BLaER1 (cell line): ENCODE measurements at regions not wholly inside any gene's neighbourhood (a gene's known extent, or its start where the extent isn't known, plus 50 kb on each side); places are given as distances from the start of the nearest gene placed in this dataset.
A peak's percentile ranks its signal among the peaks of the same experiment; 100 is the strongest.
"Not testable (repeated sequence)": the region's sequence is repeated elsewhere in the genome, so short reads cannot be mapped to it uniquely, and the experiment has no call there.

Source experiments
- H3K27ac ChIP-seq: shearing (Covaris generic); formaldehyde crosslinking; 2 replicates; pipeline ENCODE4 v1.8.1; 2022
- H3K27me3 ChIP-seq: shearing (Covaris generic); formaldehyde crosslinking; 2 replicates; pipeline ENCODE4 v1.8.1; 2022
- H3K36me3 ChIP-seq: shearing (Covaris generic); formaldehyde crosslinking; 2 replicates; pipeline ENCODE4 v1.8.1; 2022
- H3K4me1 ChIP-seq: shearing (Covaris generic); formaldehyde crosslinking; 2 replicates; pipeline ENCODE4 v1.8.1; 2022
- H3K4me2 ChIP-seq: shearing (Covaris generic); formaldehyde crosslinking; 2 replicates; pipeline ENCODE4 v1.8.1; 2022
- H3K4me3 ChIP-seq: shearing (Covaris generic); formaldehyde crosslinking; 2 replicates; pipeline ENCODE4 v1.8.1; 2022
- H3K9ac ChIP-seq: shearing (Covaris generic); formaldehyde crosslinking; 2 replicates; pipeline ENCODE4 v1.8.1; 2022
- H3K9me3 ChIP-seq: shearing (Covaris generic); formaldehyde crosslinking; 2 replicates; pipeline ENCODE4 v1.8.1; 2022
- H4K20me1 ChIP-seq: shearing (Covaris generic); formaldehyde crosslinking; 2 replicates; pipeline ENCODE4 v1.8.1; 2022
- Cebpa-rat ChIP-seq: shearing (Covaris generic); IDR thresholded peaks from 2 replicates; pipeline ENCODE4 v1.8.1; 2022

GRCh38 chr5:125896368-125896767, 526.8 kb upstream of the GRAMD2B start:
- H3K9ac ChIP-seq: no peak overlapping the region
- H3K4me3 ChIP-seq: no peak overlapping the region
- H3K9me3 ChIP-seq: no peaks in the 10 kb centered on the region
- no peaks in the 10 kb centered on the region for H3K36me3 ChIP-seq
- no peaks in the 10 kb centered on the region for H3K4me1 ChIP-seq
- no peak overlapping the region for H3K27ac ChIP-seq
- H3K4me2 ChIP-seq: no peak overlapping the region
- H3K27me3 ChIP-seq: no peaks in the 10 kb centered on the region
- TF ChIP-seq Cebpa-rat: no peak
- H4K20me1 ChIP-seq: no peaks in the 10 kb centered on the region

DNA sequence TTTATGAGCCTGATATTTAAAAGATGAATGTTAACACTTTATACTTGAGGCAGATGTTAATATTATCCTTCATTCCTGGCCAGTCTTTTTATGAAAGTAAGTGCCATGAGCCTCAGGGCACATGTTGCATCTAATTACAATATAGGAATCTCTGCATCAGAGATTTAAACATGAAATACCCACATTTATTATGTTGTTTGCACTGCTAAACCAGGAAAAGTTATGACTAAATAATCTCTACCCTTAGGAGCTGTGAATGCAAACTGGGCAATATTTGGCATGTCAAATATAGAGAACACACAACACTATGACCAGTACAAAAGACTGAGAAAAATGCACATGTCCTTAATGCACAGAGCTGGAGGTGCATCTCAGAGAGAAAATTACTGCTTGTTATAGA, 526.1 kb upstream of the GRAMD2B start:
- Histone ChIP-seq H3K36me3 (no peaks in the 10 kb centered on the region), H3K9ac (no peak overlapping the region), H3K9me3 (no peaks in the 10 kb centered on the region), H3K27me3 (no peaks in the 10 kb centered on the region), H4K20me1 (no peaks in the 10 kb centered on the region), H3K4me1 (no peaks in the 10 kb centered on the region), H3K27ac (no peak overlapping the region), H3K4me2 (no peak overlapping the region), H3K4me3 (no peak overlapping the region)
- TF ChIP-seq Cebpa-rat: no peak

GRCh38 chr5:125898851-125899405, 524.3 kb upstream of the GRAMD2B start:
- Histone ChIP-seq H3K4me3 (no peak overlapping the region), H3K36me3 (no peaks in the 10 kb centered on the region), H4K20me1 (no peaks in the 10 kb centered on the region), H3K4me1 (no peaks in the 10 kb centered on the region), H3K27me3 (no peaks in the 10 kb centered on the region), H3K27ac (no peak overlapping the region), H3K9ac (no peak overlapping the region), H3K4me2 (no peak overlapping the region), H3K9me3 (no peaks in the 10 kb centered on the region)
- no peak for TF ChIP-seq Cebpa-rat

DNA sequence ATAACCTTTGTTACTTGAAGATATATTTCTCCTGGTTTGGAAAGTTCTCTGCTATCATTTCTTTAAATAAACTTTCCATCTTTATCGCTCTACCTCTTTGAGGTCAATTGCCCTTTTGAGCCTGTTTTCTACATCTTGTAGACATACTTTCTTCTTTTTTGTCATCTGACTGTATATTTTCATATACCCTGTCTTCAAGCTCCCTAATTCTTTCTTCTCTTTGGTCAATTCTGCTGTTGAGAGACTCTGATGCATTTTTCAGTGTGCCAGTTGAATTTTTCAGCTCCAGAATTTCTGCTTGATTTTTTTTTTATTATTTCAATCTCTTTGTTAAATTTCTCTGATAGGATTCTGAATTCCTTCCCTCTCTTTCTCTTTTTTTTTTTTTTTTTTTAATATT, 511.2 kb upstream of the GRAMD2B start:
- Histone ChIP-seq H3K36me3 (no peaks in the 10 kb centered on the region), H4K20me1 (no peaks in the 10 kb centered on the region), H3K9me3 (peaks cover 15% of the 10 kb centered on the region; the same call in 1 of the 2 replicates), H3K9ac (no peak overlapping the region), H3K4me2 (no peak overlapping the region), H3K27me3 (no peaks in the 10 kb centered on the region), H3K4me3 (no peak overlapping the region), H3K27ac (no peak overlapping the region), H3K4me1 (peaks cover 5% of the 10 kb centered on the region)
- TF ChIP-seq Cebpa-rat: no peak

DNA sequence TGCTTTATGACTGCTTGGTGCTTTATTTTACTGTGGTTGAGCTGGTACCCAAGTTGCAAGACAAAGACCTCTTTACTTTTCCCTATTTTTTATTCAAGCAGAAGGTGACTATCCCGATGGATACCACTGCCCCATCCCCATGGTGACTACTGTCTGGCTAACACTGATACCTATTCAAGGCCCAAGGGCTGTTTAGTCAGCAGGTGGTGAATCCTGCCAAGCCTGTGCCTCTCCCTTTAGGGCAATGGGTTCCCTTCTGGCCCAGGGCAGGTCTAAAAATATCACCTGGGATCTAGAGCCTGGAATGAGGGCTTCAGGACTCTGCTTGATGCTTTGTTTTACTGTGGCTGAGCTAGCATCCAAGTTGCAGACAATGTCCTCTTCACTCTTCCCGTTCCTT, 510.0 kb upstream of the GRAMD2B start:
- Histone ChIP-seq H3K4me2 (no peak overlapping the region), H3K27ac (no peak overlapping the region), H3K9me3 (peaks cover 15% of the 10 kb centered on the region), H3K27me3 (no peaks in the 10 kb centered on the region), H3K9ac (no peak overlapping the region), H3K4me3 (no peak overlapping the region), H3K4me1 (peaks cover 5% of the 10 kb centered on the region), H3K36me3 (no peaks in the 10 kb centered on the region), H4K20me1 (no peaks in the 10 kb centered on the region)
- TF ChIP-seq Cebpa-rat: no peak

GRCh38 chr5:125914471-125914870, 508.7 kb upstream of the GRAMD2B start:
- H3K4me1 ChIP-seq: peaks cover 5% of the 10 kb centered on the region
- H3K9me3 ChIP-seq: peaks cover 15% of the 10 kb centered on the region
- H3K27ac ChIP-seq: no peak overlapping the region

GRCh38 chr5:125923958-125924357, 499.3 kb upstream of the GRAMD2B start:
- not testable (repeated sequence) for H4K20me1 ChIP-seq, H3K9ac ChIP-seq, H3K9me3 ChIP-seq, H3K27me3 ChIP-seq, H3K4me3 ChIP-seq, H3K4me1 ChIP-seq, H3K36me3 ChIP-seq, H3K4me2 ChIP-seq, H3K27ac ChIP-seq

More at GRCh38 chr5:125914471-125914870, 508.7 kb upstream of the GRAMD2B start:
- Histone ChIP-seq H4K20me1 (no peaks in the 10 kb centered on the region), H3K27me3 (no peaks in the 10 kb centered on the region), H3K4me2 (peak overlapping the region; percentile 23), H3K9ac (no peak overlapping the region), H3K36me3 (no peaks in the 10 kb centered on the region), H3K4me3 (no peak overlapping the region)
- TF ChIP-seq Cebpa-rat: no peak

DNA sequence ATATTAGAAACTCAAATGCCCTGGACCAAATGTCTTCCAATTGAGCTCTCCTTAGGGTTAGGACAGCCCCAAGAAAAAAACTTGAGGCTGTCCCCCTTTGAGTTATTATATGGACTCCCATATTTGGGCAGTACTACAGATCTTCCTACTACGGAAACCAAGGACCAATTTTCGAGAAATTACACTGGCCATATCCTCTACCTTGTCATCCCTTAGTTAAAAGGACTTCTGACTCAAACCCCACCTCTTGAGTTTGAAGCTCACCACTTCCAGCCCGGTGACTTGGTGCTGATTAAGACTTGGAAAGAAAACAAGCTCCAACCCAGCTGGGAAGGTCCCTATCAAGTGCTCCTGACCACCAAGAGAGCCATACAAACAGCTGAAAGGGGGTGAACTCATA, 497.0 kb upstream of the GRAMD2B start:
- no peak overlapping the region for H3K27ac ChIP-seq
- H3K36me3 ChIP-seq: no peaks in the 10 kb centered on the region
- no peak overlapping the region for H3K4me3 ChIP-seq
- H3K9me3 ChIP-seq: no peaks in the 10 kb centered on the region
- H3K27me3 ChIP-seq: no peaks in the 10 kb centered on the region
- H4K20me1 ChIP-seq: no peaks in the 10 kb centered on the region
- no peaks in the 10 kb centered on the region for H3K4me1 ChIP-seq
- TF ChIP-seq Cebpa-rat: no peak
- H3K4me2 ChIP-seq: no peak overlapping the region
- H3K9ac ChIP-seq: no peak overlapping the region

DNA sequence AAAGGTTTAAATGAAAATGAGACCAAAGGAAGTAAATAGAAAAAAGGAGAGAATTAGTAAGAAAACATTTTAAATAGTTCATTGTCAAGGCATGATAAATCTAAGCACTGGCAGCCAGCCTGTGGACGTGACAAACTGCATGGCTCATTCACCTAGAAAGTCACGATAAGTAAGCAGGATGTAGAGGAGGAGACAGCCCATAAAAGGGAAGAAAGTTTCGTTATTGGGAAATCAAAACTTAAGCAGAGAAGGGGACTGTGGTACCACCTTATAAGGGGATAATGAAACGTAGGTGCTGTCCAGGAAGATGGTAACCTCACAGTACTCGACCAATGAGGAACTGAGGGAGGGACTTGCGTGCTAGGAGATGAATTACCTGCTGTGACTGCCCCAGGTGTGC, 494.5 kb upstream of the GRAMD2B start:
- H4K20me1 ChIP-seq: no peaks in the 10 kb centered on the region
- no peak overlapping the region for H3K4me2 ChIP-seq
- H3K9me3 ChIP-seq: no peaks in the 10 kb centered on the region
- H3K4me1 ChIP-seq: peaks cover 4% of the 10 kb centered on the region; the same call in 1 of the 2 replicates
- H3K4me3 ChIP-seq: no peak overlapping the region
- H3K9ac ChIP-seq: no peak overlapping the region
- H3K27me3 ChIP-seq: no peaks in the 10 kb centered on the region
- no peaks in the 10 kb centered on the region for H3K36me3 ChIP-seq
- TF ChIP-seq Cebpa-rat: no peak
- no peak overlapping the region for H3K27ac ChIP-seq

GRCh38 chr5:125950012-125950615, 473.1 kb upstream of the GRAMD2B start:
- H3K9me3 ChIP-seq: no peaks in the 10 kb centered on the region
- no peak overlapping the region for H3K4me3 ChIP-seq
- H4K20me1 ChIP-seq: no peaks in the 10 kb centered on the region
- H3K27me3 ChIP-seq: no peaks in the 10 kb centered on the region
- H3K4me1 ChIP-seq: no peaks in the 10 kb centered on the region
- H3K36me3 ChIP-seq: no peaks in the 10 kb centered on the region
- no peak overlapping the region for H3K4me2 ChIP-seq
- TF ChIP-seq Cebpa-rat: no peak
- H3K27ac ChIP-seq: no peak overlapping the region
- H3K9ac ChIP-seq: no peak overlapping the region

DNA sequence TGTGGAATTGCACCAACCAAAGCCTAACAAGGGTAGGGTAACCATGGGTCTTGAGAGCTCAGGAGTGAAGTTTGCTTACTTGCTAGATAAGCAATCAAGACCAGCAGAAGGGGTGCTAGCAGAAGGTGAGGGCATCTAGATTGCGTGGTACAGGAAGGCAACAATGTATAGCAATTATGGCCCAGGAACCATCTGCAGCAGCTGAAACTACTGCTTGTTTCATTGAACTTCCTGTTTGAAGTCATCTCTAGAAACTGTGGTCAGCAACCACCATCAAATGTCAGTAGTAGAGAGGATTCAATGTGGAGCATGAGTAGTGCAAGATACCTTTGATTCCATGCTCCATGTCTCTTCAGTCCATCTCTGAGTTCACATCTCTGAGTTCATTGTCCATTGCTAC, 462.1 kb upstream of the GRAMD2B start:
- Histone ChIP-seq H3K4me2 (peak overlapping the region; percentile 23), H3K36me3 (no peaks in the 10 kb centered on the region), H4K20me1 (no peaks in the 10 kb centered on the region), H3K4me1 (peaks cover 11% of the 10 kb centered on the region), H3K27ac (no peak overlapping the region), H3K9me3 (peaks cover 5% of the 10 kb centered on the region; the same call in 1 of the 2 replicates), H3K4me3 (no peak overlapping the region), H3K27me3 (no peaks in the 10 kb centered on the region), H3K9ac (no peak overlapping the region)
- no peak for TF ChIP-seq Cebpa-rat
